CD4-positive, alpha-beta T cell treated with Interferon gamma for 1 hour (primary cell): ENCODE measurements at regions not wholly inside any gene's neighbourhood (a gene's known extent, or its start where the extent isn't known, plus 50 kb on each side); places are given as distances from the start of the nearest gene placed in this dataset.
"Not testable (repeated sequence)": the region's sequence is repeated elsewhere in the genome, so short reads cannot be mapped to it uniquely, and the experiment has no call there.

Source experiments
- DNase-seq: peaks from one replicate; pipeline ENCODE4 v3.0.0-alpha.2; 2020

- DNase-seq: no peak
Measured at GRCh38 chr11:70886256-70886655, 366.1 kb downstream of the SHANK2 start.

GRCh38 chr11:70886676-70887541 is 365.5 kb downstream of the SHANK2 start:
- no peak for DNase-seq

GRCh38 chr11:70887542-70887827 is 364.9 kb downstream of the SHANK2 start:
- DNase-seq: no peak

GRCh38 chr11:70888061-70888460 is 364.3 kb downstream of the SHANK2 start:
- no peak for DNase-seq

- no peak for DNase-seq
Measured at GRCh38 chr11:70889411-70889810, 363.0 kb downstream of the SHANK2 start.

- no peak for DNase-seq
Measured at GRCh38 chr11:70891844-70892380, 360.5 kb downstream of the SHANK2 start.

GRCh38 chr11:70892889-70893288 is 359.5 kb downstream of the SHANK2 start:
- no peak for DNase-seq

GRCh38 chr11:70894566-70895365 is 357.6 kb downstream of the SHANK2 start:
- no peak for DNase-seq

- no peak for DNase-seq
Measured at GRCh38 chr11:70895366-70895670, 357.1 kb downstream of the SHANK2 start.

GRCh38 chr11:70897429-70897828 is 354.9 kb downstream of the SHANK2 start:
- no peak for DNase-seq

- no peak for DNase-seq
Measured at GRCh38 chr11:70899616-70900015, 352.8 kb downstream of the SHANK2 start.

GRCh38 chr11:70900540-70900939 is 351.8 kb downstream of the SHANK2 start:
- no peak for DNase-seq

- no peak for DNase-seq
Measured at GRCh38 chr11:70901951-70902521, 350.3 kb downstream of the SHANK2 start.

- DNase-seq: not testable (repeated sequence)
Measured at GRCh38 chr11:70903229-70903628, 349.1 kb downstream of the SHANK2 start.

GRCh38 chr11:70906101-70906500 is 346.3 kb downstream of the SHANK2 start:
- DNase-seq: no peak

- no peak for DNase-seq
Measured at GRCh38 chr11:70908223-70908622, 344.2 kb downstream of the SHANK2 start.

- DNase-seq: no peak
Measured at GRCh38 chr11:70910835-70911234, 341.5 kb downstream of the SHANK2 start.

GRCh38 chr11:70912226-70912840 is 340.0 kb downstream of the SHANK2 start:
- DNase-seq: no peak

GRCh38 chr11:70913715-70914231 is 338.6 kb downstream of the SHANK2 start:
- DNase-seq: no peak

GRCh38 chr11:70914496-70914895 is 337.9 kb downstream of the SHANK2 start:
- no peak for DNase-seq

- no peak for DNase-seq
Measured at GRCh38 chr11:70915158-70915985, 337.0 kb downstream of the SHANK2 start.

GRCh38 chr11:70916351-70916750 is 336.0 kb downstream of the SHANK2 start:
- no peak for DNase-seq
